ENCODE measurements at regions not wholly inside any gene's neighbourhood (a gene's known extent, or its start where the extent isn't known, plus 50 kb on each side); places are given as distances from the start of the nearest gene placed in this dataset.

- no peak for TF ChIP-seq POLR2AphosphoS5 (IDR thresholded peaks at IDR 0.05)
- TF ChIP-seq, protein P1, sequence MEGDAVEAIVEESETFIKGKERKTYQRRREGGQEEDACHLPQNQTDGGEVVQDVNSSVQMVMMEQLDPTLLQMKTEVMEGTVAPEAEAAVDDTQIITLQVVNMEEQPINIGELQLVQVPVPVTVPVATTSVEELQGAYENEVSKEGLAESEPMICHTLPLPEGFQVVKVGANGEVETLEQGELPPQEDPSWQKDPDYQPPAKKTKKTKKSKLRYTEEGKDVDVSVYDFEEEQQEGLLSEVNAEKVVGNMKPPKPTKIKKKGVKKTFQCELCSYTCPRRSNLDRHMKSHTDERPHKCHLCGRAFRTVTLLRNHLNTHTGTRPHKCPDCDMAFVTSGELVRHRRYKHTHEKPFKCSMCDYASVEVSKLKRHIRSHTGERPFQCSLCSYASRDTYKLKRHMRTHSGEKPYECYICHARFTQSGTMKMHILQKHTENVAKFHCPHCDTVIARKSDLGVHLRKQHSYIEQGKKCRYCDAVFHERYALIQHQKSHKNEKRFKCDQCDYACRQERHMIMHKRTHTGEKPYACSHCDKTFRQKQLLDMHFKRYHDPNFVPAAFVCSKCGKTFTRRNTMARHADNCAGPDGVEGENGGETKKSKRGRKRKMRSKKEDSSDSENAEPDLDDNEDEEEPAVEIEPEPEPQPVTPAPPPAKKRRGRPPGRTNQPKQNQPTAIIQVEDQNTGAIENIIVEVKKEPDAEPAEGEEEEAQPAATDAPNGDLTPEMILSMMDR (IDR thresholded peaks at IDR 0.05), result no peak
Observed at GRCh38 chr9:79189511-79189924, 382.2 kb upstream of the TLE4 start.

Data from transverse colon (tissue), 4 donors.